A172 (cell line): ENCODE measurements at regions not wholly inside any gene's neighbourhood (a gene's known extent, or its start where the extent isn't known, plus 50 kb on each side); places are given as distances from the start of the nearest gene placed in this dataset.
"Not testable (repeated sequence)": the region's sequence is repeated elsewhere in the genome, so short reads cannot be mapped to it uniquely, and the experiment has no call there.

Experiments used
- DNase-seq: peaks from one replicate; pipeline ENCODE4 v3.0.0-alpha.2; 2015; ENCODE audit warnings: low spot score

- DNase-seq, result no peak
Measured at GRCh38 chr9:105114318-105114717, 130.1 kb upstream of the SLC44A1 start.

- DNase-seq, result peak; percentile 84
Measured at GRCh38 chr9:105114964-105115728, 129.3 kb upstream of the SLC44A1 start.

- DNase-seq, result no peak
Measured at GRCh38 chr9:105116052-105116868, 128.2 kb upstream of the SLC44A1 start.

GRCh38 chr9:105117234-105117633 is 127.2 kb upstream of the SLC44A1 start:
- no peak for DNase-seq

- no peak for DNase-seq
Measured at GRCh38 chr9:105118636-105119035, 125.8 kb upstream of the SLC44A1 start.

- no peak for DNase-seq
Measured at GRCh38 chr9:105119156-105119555, 125.3 kb upstream of the SLC44A1 start.

- DNase-seq, result no peak
Measured at GRCh38 chr9:105121861-105122430, 122.5 kb upstream of the SLC44A1 start.

- not testable (repeated sequence) for DNase-seq
Measured at GRCh38 chr9:105124598-105124997, 119.9 kb upstream of the SLC44A1 start.

GRCh38 chr9:105126226-105126625 is 118.2 kb upstream of the SLC44A1 start:
- DNase-seq, result no peak

- peak; percentile 98 for DNase-seq
Measured at GRCh38 chr9:105127863-105128220, 116.6 kb upstream of the SLC44A1 start.

GRCh38 chr9:105128908-105129600 is 115.4 kb upstream of the SLC44A1 start:
- DNase-seq, result no peak

- DNase-seq, result no peak
Measured at GRCh38 chr9:105129731-105130130, 114.7 kb upstream of the SLC44A1 start.

- peak; percentile 49 for DNase-seq
Measured at GRCh38 chr9:105131981-105132380, 112.5 kb upstream of the SLC44A1 start.

GRCh38 chr9:105132606-105133005 is 111.8 kb upstream of the SLC44A1 start:
- peak; percentile 99 for DNase-seq

- no peak for DNase-seq
Measured at GRCh38 chr9:105138306-105138801, 106.1 kb upstream of the SLC44A1 start.

- DNase-seq, result no peak
Measured at GRCh38 chr9:105141146-105141975, 103.1 kb upstream of the SLC44A1 start.

- no peak for DNase-seq
Measured at GRCh38 chr9:105141976-105142250, 102.5 kb upstream of the SLC44A1 start.

- DNase-seq, result no peak
Measured at GRCh38 chr9:105142406-105143135, 101.9 kb upstream of the SLC44A1 start.

- DNase-seq, result no peak
Measured at GRCh38 chr9:105143136-105143430, 101.4 kb upstream of the SLC44A1 start.

- DNase-seq, result no peak
Measured at GRCh38 chr9:105144076-105144475, 100.4 kb upstream of the SLC44A1 start.

GRCh38 chr9:105144841-105145240 is 99.6 kb upstream of the SLC44A1 start:
- DNase-seq, result no peak
